ENCODE measurements at regions not wholly inside any gene's neighbourhood (a gene's known extent, or its start where the extent isn't known, plus 50 kb on each side); places are given as distances from the start of the nearest gene placed in this dataset.

- TF ChIP-seq NFE2L2 (IDR thresholded peaks at IDR 0.05; ENCODE audit: low read depth, low read length) (no peak), CTCF (conservative IDR thresholded peaks at IDR 0.05; ENCODE audit: low read depth, low read length) (no peak), MAZ (IDR thresholded peaks at IDR 0.05; ENCODE audit: borderline replicate concordance, low read depth, low read length) (no peak)
These were observed 122.6 kb upstream of the EPHA3 start for GRCh38 chr3:88984832-88985231.

Measured in IMR-90 (cell line).